ENCODE measurements at regions not wholly inside any gene's neighbourhood (a gene's known extent, or its start where the extent isn't known, plus 50 kb on each side); places are given as distances from the start of the nearest gene placed in this dataset.
"Not testable (repeated sequence)": the region's sequence is repeated elsewhere in the genome, so short reads cannot be mapped to it uniquely, and the experiment has no call there.

- TF ChIP-seq, protein P1, sequence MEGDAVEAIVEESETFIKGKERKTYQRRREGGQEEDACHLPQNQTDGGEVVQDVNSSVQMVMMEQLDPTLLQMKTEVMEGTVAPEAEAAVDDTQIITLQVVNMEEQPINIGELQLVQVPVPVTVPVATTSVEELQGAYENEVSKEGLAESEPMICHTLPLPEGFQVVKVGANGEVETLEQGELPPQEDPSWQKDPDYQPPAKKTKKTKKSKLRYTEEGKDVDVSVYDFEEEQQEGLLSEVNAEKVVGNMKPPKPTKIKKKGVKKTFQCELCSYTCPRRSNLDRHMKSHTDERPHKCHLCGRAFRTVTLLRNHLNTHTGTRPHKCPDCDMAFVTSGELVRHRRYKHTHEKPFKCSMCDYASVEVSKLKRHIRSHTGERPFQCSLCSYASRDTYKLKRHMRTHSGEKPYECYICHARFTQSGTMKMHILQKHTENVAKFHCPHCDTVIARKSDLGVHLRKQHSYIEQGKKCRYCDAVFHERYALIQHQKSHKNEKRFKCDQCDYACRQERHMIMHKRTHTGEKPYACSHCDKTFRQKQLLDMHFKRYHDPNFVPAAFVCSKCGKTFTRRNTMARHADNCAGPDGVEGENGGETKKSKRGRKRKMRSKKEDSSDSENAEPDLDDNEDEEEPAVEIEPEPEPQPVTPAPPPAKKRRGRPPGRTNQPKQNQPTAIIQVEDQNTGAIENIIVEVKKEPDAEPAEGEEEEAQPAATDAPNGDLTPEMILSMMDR (IDR thresholded peaks at IDR 0.05; ENCODE audit: insufficient read depth, low read depth, low read length, missing control alignments): no peak
- no peak overlapping the region for H3K4me3 ChIP-seq (ENCODE audit: low read depth, low read length)
- no peak for DNase-seq (ENCODE audit: low read depth)
These were observed 504.5 kb upstream of the ITGA1 start for GRCh38 chr5:52283221-52283620.

DNA sequence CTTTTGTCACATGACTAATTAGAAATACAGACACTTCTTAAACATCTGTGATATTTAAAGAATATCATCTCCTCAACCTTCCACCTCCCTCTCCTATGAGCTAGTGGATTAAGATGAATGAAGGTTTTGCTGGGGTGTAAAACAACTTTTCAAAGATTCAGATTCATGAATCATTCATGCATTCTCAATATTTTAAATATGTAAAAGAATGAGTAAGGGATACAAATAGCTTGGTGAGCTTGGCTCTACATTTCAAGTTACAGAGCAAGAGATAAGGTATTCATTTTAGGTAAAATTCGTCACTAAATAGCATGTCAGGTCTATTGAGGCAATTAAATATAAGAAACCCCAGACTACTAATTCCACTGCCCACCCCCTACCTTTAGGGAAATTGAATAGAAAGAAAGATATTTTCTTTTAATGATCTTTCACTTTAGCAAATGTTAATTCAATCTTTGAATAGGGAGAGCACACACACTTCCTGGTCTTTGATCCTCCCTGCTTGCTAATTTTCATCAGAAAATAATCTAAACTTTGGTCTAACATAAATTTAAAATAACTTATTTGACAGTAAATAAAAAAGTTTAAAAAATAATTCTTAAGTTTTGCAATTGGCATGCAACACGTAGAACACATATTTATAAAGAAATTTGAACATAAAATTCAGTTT lies 486.9 kb upstream of the ITGA1 start:
- TF ChIP-seq, protein P1 (IDR thresholded peaks at IDR 0.05; ENCODE audit: insufficient read depth, low read depth, low read length, missing control alignments): no peak
- DNase-seq (ENCODE audit: low read depth): no peak
- H3K4me3 ChIP-seq (ENCODE audit: low read depth, low read length): no peak overlapping the region

DNA sequence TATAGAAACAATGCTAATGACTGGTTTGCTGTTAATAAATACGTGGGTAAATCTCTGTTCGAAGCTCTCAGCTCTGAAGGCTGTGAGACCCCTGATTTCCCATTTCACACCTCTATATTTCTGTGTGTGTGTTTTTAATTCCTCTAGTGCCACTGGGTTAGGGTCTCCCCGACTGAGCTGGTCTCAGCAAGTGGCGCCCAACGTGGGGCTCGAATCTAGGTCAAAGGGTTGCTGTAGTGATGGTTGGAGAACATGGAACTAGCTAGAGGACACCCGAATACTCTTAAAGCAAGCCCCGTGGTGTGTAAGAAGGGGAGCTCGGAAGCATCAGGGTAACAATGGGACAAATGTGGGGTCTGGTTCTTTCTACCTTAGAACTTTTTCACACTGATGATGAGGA lies 482.9 kb upstream of the ITGA1 start:
- not testable (repeated sequence) for H3K4me3 ChIP-seq (ENCODE audit: low read depth, low read length); DNase-seq (ENCODE audit: low read depth)

DNA sequence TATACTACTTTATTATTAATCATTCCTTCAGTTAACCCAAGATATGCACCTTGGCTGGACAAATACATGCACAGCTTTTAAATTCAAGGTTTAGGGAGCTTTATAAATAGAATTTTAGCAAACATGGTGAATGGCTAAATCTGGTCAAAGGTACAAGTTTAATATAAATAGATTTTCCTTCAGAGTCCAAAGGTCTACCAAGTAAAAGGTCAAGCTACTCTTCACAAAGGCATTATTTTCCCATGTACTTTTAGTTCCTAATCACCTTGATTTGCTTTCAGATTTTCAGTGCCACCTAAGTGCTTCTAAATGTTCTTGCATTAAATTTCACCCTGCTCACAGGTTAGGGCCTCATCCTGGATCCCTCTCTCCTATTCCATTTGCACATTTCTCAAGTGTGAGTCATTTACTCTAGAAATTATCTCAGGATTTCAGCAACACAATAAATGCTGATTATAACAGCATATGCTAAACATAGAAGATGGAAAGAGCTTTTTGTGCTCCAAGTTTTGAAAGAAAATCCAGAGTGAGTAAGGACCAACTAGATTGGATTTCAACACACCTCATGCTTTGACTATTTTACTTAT lies 459.4 kb upstream of the ITGA1 start:
- TF ChIP-seq, protein P1 (IDR thresholded peaks at IDR 0.05; ENCODE audit: insufficient read depth, low read depth, low read length, missing control alignments): no peak
- no peak for DNase-seq (ENCODE audit: low read depth)
- no peak overlapping the region for H3K4me3 ChIP-seq (ENCODE audit: low read depth, low read length)

GRCh38 chr5:52331725-52332124 lies 456.0 kb upstream of the ITGA1 start:
- no peak for DNase-seq (ENCODE audit: low read depth)
- TF ChIP-seq, protein P1 (IDR thresholded peaks at IDR 0.05; ENCODE audit: insufficient read depth, low read depth, low read length, missing control alignments): no peak
- H3K4me3 ChIP-seq (ENCODE audit: low read depth, low read length): no peak overlapping the region

DNA sequence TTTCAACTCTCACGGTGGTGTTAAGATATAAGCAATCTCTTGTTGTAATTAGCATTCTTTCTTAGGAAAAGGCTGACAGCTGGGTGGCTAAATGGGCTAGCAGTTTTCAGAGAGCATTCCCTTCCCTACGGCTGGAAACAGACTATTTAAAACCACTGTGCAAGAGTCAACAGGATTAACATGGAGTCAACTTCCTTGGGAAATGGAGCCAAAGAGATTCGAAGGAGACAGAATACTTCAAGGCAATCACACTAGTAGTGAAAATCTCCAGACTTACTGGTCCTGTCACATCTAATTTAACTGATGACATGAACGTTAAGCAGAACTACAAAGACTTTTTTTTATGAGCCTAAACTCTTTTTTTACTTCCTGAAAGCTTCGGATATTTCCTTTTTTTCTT lies 453.3 kb upstream of the ITGA1 start:
- DNase-seq (ENCODE audit: low read depth): no peak
- no peak overlapping the region for H3K4me3 ChIP-seq (ENCODE audit: low read depth, low read length)
- TF ChIP-seq, protein P1 (IDR thresholded peaks at IDR 0.05; ENCODE audit: insufficient read depth, low read depth, low read length, missing control alignments): no peak

GRCh38 chr5:52339285-52339684 lies 448.4 kb upstream of the ITGA1 start:
- TF ChIP-seq, protein P1 (IDR thresholded peaks at IDR 0.05; ENCODE audit: insufficient read depth, low read depth, low read length, missing control alignments): no peak
- no peak for DNase-seq (ENCODE audit: low read depth)
- H3K4me3 ChIP-seq (ENCODE audit: low read depth, low read length): no peak overlapping the region

Data from GM12865 (cell line).